Islet of Langerhans (tissue), 1 donor: ENCODE measurements at regions not wholly inside any gene's neighbourhood (a gene's known extent, or its start where the extent isn't known, plus 50 kb on each side); places are given as distances from the start of the nearest gene placed in this dataset.
"Not testable (repeated sequence)": the region's sequence is repeated elsewhere in the genome, so short reads cannot be mapped to it uniquely, and the experiment has no call there.

ENCODE experiments used
- FAIRE-seq: peaks from one replicate; lab custom pipeline; 2011; peaks lifted over from hg19 to GRCh38; lab: Jason Lieb, UNC

DNA sequence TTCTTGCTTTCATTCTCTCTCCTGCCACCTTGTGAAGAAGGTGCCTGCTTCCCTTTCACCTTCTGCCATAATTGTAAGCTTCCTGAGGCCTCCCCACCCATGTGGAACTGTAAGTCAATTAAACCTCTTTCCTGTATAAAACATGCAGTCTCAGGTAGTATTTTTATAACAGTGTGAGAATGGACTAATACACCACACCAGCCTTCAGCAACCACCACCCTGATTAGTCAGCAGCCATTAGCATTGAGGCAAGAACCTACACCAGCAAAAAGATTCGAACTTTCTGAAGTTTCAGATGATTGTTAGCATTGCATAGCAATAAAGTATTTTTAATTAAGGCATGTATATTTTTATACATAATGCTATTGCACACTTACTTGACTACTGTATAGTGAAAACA lies 980.2 kb downstream of the EFNA5 start:
- no peak for FAIRE-seq

DNA sequence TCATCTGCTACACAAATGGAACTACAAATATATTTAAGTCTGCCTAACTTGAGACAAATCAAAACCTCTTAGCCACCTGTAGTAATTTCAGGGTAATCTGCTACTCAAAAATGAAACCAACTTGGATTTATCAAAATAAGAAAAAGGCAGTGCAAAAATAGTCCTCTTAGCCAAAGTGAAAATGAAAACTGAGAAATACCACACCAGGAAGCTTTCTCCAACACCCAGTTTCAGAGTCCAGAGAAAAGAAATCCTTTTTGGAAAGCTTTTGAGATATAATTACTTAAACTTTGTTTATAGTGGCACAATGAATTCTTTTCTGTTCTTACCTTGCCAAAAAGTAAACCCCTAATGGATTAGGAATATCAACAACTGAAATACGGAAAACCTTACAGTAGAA lies 990.4 kb downstream of the EFNA5 start:
- FAIRE-seq: no peak

DNA sequence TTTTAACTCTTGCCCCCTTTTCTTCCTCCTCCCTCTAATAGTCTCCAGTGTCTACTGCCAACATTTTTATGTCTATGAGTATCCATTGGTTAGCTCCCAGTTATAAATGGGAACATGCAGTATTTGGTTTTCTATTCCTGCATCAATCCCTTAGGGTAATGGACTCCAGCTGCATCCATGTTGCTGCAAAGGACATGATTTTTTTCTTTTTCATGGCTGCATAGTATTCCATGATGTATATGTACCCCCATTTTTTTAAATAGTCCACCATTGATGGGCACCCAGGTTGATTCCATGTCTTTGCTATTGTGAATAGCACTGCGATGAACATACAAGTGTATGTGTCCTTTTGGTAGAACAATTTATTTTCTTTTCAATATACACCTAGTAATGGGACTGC lies 993.7 kb downstream of the EFNA5 start:
- FAIRE-seq: no peak

DNA sequence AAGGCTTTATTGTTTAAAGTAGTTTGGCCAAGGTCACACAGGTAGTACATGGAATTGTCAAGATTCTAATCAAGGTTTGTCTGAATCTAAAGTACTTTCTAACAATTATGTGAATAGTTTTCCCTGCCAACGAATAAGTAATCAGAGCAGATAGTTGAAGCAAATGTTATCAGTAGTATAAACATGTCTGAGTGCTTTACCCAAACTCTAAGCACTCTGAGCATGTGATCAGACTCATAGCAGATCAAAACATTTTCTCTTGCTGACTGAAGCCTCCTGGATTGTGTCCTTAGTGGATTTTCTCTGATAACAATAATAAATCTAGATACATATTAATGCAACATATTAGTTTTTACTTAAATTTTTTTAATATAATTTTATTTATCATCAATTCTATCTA lies 995.0 kb downstream of the EFNA5 start:
- FAIRE-seq: no peak

DNA sequence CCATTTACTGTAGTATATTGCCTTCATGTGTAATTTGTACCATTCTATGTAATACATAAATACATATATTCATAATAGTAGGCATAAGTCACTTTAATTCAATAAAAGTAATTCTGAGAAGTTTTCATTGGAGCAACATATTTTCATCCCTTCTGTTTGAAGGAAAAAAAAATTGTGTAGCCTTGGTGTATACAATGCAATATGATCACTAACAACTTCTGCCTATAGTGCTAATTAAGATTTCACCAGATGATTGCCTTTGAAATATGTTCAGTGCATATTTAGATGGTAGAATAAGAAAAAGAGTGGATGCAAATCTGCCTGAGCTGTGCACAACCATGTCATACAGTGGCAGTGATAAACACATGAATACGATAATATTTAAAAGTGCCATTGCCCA lies 996.8 kb downstream of the EFNA5 start:
- no peak for FAIRE-seq

DNA sequence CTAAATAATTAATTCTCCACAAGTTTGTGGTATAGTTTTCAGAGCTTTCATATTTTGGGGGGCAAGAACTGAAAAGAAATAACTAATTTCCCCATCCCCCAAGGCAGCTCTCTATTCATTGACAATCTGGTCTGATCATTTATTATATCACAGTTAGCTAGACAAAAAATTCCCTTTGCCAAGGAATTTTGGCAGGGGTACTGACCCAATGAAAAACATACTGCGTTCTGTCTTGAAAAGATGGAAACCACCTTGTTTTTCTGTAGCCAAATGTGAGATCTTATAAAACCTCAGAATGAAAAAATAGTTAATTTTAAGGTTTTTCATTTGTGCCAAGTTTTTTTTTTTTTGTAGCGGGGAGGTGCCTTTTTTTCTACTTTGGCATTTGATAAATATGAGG lies 1008.9 kb downstream of the EFNA5 start:
- FAIRE-seq: no peak

DNA sequence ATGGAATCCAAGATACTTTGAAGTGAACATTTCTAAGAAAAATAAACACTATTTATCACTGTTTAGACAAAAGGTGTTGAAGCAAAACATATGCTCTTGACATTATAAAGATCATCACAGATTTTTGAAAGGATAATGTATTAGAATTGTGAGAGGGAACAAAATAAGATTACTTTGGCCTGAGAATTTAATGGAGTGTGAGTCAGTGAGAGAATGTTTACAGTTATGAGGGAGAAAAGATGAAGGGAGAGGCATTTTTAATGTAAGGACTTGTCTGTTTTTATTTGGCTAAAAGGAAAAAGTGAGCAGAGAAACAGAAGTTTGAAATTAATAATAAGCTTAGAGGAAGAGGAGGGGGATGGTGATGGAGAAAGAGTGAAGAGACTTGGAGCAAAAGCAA lies 1010.1 kb downstream of the EFNA5 start:
- no peak for FAIRE-seq

DNA sequence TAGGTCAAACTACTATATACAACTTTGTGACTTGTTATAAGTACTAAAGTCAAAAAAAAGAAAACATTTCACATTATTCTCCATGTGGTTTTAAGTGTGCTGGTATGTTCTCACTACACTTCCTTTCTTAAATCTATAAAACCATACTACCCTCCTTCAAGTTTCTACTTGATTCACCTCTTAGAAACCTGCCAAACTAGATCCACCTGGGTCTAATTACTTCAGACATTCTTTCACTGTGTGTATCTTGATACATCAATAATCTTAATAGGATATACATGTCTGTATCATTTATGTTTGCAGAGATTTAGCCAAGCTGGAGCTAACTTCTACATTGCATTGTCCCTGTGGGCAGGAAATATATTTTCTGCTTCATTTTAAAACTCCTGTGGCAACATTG lies 1012.6 kb downstream of the EFNA5 start:
- FAIRE-seq: no peak

DNA sequence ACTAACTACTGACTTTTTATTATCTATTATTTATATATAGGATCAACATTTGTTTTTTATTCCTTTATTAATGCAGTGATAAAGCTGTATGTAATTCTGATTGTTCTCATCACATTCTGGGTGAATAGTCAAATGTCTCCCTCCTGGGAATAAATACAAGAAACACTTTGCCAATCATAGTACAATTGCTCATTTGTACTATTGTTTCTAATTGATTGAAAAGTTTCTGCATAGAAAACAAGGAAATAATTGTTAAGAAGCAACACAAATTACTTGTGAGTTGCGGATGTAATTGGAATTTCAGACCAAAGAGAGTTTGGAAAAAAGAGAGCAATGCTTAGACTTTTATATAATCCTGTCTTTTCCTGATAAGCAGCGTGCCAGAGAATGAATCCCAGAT lies 1013.9 kb downstream of the EFNA5 start:
- no peak for FAIRE-seq

DNA sequence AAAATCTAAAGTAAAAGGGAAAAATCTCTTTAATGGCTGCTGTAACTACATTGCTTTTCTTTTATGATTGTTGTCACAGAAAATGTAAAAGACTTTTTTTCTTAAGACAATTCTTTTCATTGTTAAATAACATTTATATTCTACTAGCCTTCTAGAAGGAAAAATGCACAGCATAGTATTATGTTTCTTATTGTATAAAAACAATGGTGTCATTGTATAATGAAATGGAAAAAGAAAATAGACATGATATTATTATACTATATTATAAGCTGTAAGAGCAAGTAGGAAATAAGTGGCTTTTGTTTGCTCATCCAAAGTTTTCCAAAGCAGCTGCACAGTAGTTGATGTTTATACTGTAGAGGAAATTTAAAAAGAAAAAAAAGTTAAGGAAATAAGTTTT lies 1021.7 kb downstream of the EFNA5 start:
- peak; percentile 17 for FAIRE-seq

DNA sequence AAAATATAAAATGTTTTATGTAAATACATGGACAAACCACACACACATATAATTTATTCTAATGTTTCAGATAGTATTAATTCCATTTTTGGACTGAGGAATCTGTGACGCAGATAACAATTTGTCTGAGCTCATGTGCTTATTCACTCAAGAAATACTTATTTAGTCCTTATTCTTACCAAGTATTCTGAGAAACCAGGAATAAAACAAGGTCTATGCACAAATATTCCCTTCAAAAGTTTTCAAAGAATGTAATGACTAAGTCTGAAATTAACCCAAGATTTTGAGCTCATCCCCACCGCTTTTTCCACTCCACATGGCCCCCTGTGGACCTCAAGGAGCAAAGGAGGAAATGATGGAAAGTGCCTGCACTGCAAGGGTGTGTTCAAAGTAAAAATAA lies 1022.3 kb downstream of the EFNA5 start:
- no peak for FAIRE-seq

DNA sequence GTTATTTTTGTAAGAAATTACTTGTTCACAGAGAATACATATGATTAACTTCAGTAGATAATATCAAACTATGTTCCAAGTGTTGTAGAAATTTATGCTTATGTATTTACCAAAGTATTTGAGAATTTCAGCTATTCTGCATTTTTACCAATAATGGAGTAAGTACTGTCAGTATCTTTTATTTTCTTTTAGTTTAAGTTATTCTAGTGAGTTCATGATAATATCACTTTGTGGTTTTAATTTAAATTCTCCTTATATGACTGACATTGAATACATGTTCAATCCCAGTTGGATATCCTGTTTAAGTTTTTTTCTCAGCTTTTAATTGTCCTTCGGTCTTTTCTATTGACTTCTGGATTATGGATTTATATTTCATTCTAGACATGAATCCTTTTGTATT lies 1024.6 kb downstream of the EFNA5 start:
- no peak for FAIRE-seq

DNA sequence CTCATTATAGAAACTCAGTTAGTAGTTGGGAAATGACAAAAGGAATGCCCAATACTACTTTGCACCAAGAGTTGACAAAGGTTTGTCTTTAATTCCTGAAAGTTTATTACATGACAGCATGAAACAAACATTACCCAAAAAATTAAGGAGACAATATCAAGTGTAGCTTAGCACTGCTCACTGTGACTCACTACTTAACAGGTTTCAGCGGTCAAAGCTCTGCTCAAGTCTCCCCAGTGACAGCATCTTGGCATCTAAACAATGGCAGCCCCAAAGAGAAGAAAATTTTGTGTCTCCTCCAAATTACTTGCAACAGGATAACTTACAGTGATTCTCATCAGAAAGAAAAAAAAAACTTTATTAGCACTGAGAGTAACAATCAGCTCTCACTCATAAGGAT lies 1030.2 kb downstream of the EFNA5 start:
- no peak for FAIRE-seq

DNA sequence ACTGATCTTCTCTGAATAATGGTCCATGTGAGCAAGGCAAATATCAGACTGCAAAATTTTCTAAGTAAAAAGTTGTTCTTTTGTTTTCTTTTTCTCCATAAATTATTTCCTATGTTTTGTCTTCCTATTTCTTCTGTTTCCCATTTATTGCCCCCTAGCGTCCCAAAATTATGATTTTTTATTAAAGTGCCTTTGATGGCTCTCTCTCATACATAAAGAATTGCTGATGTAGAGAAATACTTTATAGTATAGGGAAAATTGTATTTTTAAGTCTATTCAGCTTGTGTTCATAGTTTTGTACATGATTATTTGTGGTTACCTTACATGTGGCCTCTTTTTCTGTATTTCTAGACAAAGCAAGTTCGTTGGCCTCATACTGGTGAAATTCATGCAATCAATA lies 1031.2 kb downstream of the EFNA5 start:
- no peak for FAIRE-seq

DNA sequence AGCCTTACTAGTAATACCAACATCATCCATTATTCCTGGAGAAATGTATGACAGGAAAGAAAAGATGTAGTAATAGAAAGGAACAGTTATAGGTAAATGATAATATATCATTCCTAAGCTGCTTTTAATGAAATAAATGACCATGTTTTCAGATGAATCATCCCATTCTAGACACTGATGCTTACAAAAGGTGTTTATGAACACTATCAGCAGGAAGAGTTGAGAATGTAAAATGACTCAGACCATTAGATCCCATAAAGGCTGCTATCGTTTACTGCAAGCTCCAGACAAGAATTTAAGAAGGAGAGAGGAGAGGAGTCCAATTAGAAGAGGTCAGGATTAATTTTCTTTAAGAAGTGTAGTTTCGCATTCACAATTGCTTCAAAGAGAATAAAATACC lies 1033.5 kb downstream of the EFNA5 start:
- no peak for FAIRE-seq

DNA sequence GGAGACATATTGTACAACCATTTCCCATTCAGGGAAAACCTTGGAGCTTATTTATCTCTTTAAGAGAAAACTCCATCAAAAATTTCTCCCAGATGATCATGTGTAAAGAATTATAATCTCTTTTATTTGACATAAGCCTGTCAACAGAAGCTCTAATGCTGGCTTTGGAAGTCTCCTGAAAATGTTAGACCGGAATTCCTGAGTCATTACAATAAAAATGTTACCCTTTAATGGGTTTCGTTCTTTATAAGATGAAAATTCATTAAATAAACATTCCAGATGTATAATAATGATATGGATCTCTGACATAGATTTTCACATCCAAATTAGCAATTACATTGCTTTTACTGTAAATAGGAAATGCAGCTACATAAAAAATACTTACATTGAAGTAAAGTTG lies 1036.4 kb downstream of the EFNA5 start:
- no peak for FAIRE-seq

DNA sequence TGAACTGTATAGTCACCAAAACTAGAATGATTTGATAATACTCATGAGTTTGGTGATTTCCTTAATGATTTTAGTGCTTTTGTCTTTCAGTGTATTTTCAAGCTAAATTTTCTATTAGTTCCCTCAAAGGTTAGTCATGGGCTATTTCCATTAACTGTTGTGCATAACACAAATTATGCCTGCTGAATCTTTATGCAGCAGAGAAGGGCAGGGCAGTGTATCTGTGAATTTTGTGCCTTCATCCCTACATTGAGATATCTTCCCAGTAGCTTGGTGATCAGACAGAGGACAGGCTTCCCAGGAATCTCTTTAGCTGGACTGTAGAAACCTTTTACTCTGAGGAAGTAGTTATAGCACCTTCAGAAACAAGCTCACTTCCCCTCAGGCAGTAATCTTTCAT lies 1036.9 kb downstream of the EFNA5 start:
- FAIRE-seq: no peak

DNA sequence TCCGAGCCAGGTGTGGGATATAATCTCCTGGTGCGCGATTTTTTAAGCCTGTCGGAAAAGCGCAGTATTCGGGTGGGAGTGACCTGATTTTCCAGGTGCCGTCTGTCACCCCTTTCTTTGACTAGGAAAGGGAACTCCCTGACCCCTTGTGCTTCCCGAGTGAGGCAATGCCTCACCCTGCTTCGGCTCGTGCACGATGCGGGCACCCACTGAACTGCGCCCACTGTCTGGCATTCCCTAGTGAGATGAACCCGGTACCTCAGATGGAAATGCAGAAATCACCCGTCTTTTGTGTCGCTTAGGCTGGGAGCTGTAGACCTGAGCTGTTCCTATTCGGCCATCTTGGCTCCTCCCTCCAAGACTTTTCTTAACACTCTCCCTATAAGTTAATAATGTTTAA lies 1042.3 kb downstream of the EFNA5 start:
- FAIRE-seq: not testable (repeated sequence)

DNA sequence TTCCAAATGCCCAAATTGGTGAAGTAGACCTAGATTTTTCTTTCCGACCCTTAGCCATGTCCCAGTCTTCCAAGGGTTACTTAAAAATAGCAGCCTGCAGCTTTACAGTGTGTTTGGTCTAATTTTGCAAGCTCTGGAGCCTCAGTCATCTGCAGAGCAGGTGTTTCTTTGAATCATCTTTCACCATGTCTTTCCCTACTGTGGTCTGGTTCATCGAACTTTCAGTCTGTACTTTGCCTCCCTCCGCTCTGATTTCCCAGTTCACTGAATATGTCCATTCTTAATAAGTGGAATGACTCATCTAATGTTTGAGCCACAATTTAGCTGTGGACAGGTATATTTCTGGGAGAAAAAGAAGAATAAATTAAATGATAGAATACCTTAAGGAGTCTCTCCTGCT lies 1060.7 kb downstream of the EFNA5 start:
- FAIRE-seq: peak; percentile 33

DNA sequence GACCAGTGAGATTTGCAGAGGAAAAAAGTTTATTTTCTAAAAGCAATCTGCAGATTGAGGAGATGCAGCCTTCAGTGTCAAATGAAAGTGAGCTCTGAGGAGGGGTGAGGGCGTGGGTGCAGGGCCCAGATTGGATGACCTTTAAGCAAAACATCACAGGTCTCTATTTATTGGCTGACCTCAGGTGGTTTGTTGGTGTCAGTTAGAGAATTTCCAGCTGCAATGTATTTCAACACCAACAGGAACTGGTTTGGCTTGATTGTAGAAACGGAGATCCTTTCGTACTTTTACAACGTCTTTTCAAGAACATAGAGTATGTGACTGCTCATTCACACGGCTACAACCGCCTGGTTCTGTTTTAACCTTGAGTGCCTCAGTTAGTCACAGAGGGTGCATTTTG lies 1069.1 kb downstream of the EFNA5 start:
- FAIRE-seq: no peak

DNA sequence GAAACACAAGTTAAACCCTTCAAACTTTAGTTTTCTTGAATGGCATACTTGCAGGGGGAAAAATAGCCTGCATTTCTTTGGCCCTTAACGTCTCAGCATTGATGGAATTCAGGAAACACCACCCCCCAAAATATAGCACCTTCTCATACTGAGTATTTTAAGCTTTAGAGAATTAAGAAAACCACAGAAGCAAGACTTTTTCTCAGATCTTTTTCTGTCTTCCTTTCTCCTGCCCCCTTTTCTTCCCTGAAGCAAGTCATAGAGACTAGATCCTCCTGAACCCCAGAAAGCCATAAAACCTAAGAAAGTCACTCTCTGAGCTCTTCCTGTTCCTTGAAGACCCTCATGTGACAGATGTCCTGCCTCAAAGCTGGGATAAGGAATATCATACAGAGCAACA lies 1069.9 kb downstream of the EFNA5 start:
- FAIRE-seq: no peak

DNA sequence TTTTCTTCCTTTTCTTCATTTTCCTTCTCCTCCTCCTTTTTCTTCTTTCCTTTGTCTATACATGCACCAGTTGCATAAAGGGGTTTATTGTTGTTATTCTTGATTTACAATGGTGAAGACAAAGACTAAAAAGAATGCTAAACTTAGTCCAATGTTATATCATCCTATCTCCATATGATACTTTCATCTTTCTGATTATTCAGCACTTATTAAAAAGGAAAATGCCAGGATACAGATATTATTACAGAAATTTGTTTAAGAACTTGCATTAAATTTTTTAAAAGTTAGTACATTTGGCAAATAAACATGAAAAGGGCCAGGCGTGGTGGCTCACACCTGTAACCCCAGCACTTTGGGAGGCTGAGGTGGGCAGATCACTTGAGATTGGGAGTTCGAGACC lies 1074.9 kb downstream of the EFNA5 start:
- FAIRE-seq: no peak

DNA sequence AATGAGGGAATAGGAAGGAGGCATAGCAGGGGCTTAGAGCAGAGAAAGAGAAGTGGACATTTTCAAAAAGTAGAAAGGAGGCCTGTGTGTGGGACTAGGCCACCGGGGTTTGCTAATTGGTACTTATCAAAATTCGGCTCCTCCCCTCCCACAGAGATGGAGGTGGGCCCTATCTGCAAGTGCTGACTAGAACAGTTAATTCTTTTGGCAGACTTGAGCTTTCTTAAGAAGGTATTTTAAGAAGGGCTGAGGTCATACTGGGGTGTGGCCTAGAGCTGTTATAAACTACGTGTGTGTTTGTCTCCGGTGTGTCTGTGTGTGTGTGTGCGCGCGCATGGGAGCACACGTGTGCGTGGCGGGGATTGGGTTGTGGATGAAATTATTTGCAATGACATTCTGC lies 1086.5 kb downstream of the EFNA5 start:
- no peak for FAIRE-seq

DNA sequence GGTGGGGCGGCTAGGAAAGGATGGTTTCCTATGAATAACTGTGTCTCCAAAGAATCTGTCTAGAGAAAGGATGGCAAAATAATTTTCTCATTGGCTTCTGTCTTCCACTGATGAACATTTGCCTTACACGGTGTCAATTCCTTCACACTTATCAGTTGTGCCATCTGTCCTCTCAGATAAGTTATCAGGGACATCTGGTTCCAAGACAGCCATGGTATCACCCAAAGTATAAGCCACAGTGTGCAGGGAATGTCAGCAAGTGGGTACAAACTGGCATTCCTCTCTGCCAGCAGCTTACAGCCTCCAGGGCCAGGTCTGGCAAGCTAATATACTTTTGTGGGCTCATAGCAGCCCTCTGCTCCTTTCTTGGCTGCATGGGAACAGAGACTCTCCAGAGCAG lies 1092.0 kb downstream of the EFNA5 start:
- no peak for FAIRE-seq

DNA sequence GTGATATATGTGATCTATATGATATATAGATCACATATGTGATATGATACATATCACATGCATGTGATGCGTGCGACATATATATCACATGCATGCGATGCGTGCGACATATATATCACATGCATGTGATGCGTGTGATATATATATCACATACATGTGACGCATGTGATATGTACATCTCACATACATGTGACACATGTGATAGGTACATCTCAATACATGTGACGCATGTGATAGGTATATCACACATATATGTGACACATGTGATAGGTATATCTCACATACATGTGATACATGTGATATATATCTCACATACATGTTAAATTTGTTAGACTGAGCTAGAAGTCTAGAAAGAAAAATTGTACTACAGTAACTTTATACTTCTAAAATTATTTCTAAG lies 1095.9 kb downstream of the EFNA5 start:
- no peak for FAIRE-seq

DNA sequence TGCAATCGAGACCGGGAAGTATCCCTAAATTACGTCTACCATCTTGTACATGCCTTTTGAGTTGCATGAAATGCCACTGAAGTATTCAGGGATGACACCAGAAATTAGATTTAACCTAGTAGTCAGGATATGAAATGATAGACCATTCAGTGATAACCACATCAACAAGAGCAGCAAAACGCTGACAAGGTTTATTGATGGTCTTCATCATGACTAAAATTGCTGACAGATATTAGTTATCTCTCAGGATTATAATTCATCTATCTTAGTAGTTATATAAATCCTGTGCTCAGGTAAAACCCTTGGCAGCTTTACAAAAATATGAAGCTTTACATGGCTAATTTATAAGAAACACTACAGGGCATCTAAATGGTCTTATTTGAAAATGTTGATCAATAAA lies 1104.7 kb downstream of the EFNA5 start:
- no peak for FAIRE-seq
